K562 (cell line): ENCODE measurements at regions not wholly inside any gene's neighbourhood (a gene's known extent, or its start where the extent isn't known, plus 50 kb on each side); places are given as distances from the start of the nearest gene placed in this dataset.

Experiments
- ATAC-seq: fragments of 200-7000 bp; cut with Tn5 transposase; 3 replicates; pipeline ENCODE4 v1.9.1; 2020; ENCODE audit warnings: moderate library complexity
- BruUV-seq: library from RNA; stranded (reverse); fragments of 400-500 nt; replicated peaks from 2 replicates; lab custom pipeline; 2021; lab: Mats Ljungman, UMichigan
- CTCF ChIA-PET: fragments of 300-600 bp; formaldehyde crosslinking; extraction: SDS; loops from one replicate; lab custom pipeline; 2021; ENCODE audit warnings: low intra/inter-chr PET ratio; lab: Yijun Ruan, JAX
- POLR2A ChIA-PET: fragments of 300-600, 350-650 bp; sonication (Branson Sonifier 250); formaldehyde crosslinking; extraction: SDS; loops from one replicate; lab custom pipeline; 2021; ENCODE audit warnings: antibody characterized with exemption, inconsistent platforms; lab: Yijun Ruan, JAX
- DNase-seq, 4 experiments: peaks; one replicate each; pipeline versions ENCODE4 v3.0.0 to v3.0.0-alpha.2; 2011 to 2018; ENCODE audit warnings: low spot score in 3 of 4, mixed read lengths in 3 of 4; ENCODE audit errors: extremely low read depth in 1 of 4
- FAIRE-seq: peaks from 2 replicates; lab custom pipeline; 2011; peaks lifted over from hg19 to GRCh38; lab: Jason Lieb, UNC
- H2AFZ ChIP-seq: 2 replicates; pipeline ENCODE4 v1.6.0; 2011; ENCODE audit warnings: low read depth, low read length, control low read depth, inconsistent platforms
- H3K27ac ChIP-seq: fragments of 200-600 bp; 3 replicates; pipeline ENCODE4 v1.8.0; 2011; ENCODE audit warnings: low read depth, mild to moderate bottlenecking, control low read depth, inconsistent platforms, low read length, moderate library complexity, mixed read lengths; ENCODE audit errors: extremely low read depth
- H3K27me3 ChIP-seq, 2 experiments: fragments of 300-600 bp in 1 of 2; 2 replicates in 1 of 2; 3 replicates in 1 of 2; pipeline versions ENCODE4 v1.6.0 to v1.8.0; 2011; ENCODE audit warnings: inconsistent platforms in 2 of 2, low read length in 2 of 2, mild to moderate bottlenecking in 1 of 2, mixed read lengths in 1 of 2, moderate library complexity in 1 of 2; ENCODE audit not compliant: control insufficient read depth in 2 of 2, insufficient read depth in 2 of 2
- H3K36me3 ChIP-seq: fragments of 300-600 bp; 3 replicates; pipeline ENCODE4 v1.8.0; 2011; ENCODE audit warnings: mild to moderate bottlenecking, low read length, inconsistent platforms; ENCODE audit not compliant: control insufficient read depth, insufficient read depth
- H3K4me1 ChIP-seq, 2 experiments: fragments of 200-600 bp in 1 of 2; replicated peaks in 1 of 2; 2 replicates in 1 of 2; 3 replicates in 1 of 2; pipeline versions ENCODE4 v1.5.1 to v1.8.0; 2011; ENCODE audit warnings: inconsistent platforms in 2 of 2, low read length in 2 of 2, mild to moderate bottlenecking in 1 of 2, mixed read lengths in 1 of 2, moderate library complexity in 1 of 2; ENCODE audit not compliant: control insufficient read depth in 2 of 2, insufficient read depth in 2 of 2
- H3K4me2 ChIP-seq: 2 replicates; pipeline ENCODE4 v1.6.1; 2011; ENCODE audit warnings: low read length, control low read depth, inconsistent platforms, mixed read lengths; ENCODE audit not compliant: insufficient read depth
- H3K4me3 ChIP-seq: fragments of 200-600 bp; sonication (generic), shearing (Covaris generic); 2 replicates; pipeline ENCODE4 v1.5.1; 2016; ENCODE audit warnings: control low read depth, inconsistent platforms
- H3K79me2 ChIP-seq: fragments of 200-600 bp; 3 replicates; pipeline ENCODE4 v1.8.0; 2011; ENCODE audit warnings: low read length, inconsistent platforms; ENCODE audit not compliant: control insufficient read depth, insufficient read depth
- H3K9ac ChIP-seq, 2 experiments: 2 replicates each; pipeline versions ENCODE4 v1.6.0 to v1.6.1; 2011; ENCODE audit warnings: low read depth in 2 of 2, low read length in 2 of 2, control low read depth in 1 of 2, inconsistent platforms in 1 of 2, mild to moderate bottlenecking in 1 of 2, mixed read lengths in 1 of 2; ENCODE audit not compliant: insufficient read depth in 1 of 2
- H3K9me1 ChIP-seq: one replicate; pipeline ENCODE4 v1.6.0; 2011; ENCODE audit warnings: inconsistent platforms, mild to moderate bottlenecking, low read length, moderate library complexity; ENCODE audit not compliant: control insufficient read depth, insufficient read depth
- H3K9me3 ChIP-seq: replicated peaks from 2 replicates; pipeline ENCODE4 v1.5.1; 2011; ENCODE audit warnings: low read depth, low read length, inconsistent platforms; ENCODE audit not compliant: control insufficient read depth, insufficient read depth
- H4K20me1 ChIP-seq: replicated peaks from 2 replicates; pipeline ENCODE4 v1.6.1; 2011; ENCODE audit warnings: low read length, inconsistent platforms, mixed read lengths; ENCODE audit not compliant: control insufficient read depth, insufficient read depth
- CHD1 ChIP-seq: fragments of 200-600 bp; sonication (generic); IDR thresholded peaks from one replicate; pipeline ENCODE4 v1.6.1; 2012; ENCODE audit warnings: mild to moderate bottlenecking, moderate library complexity, low read length, inconsistent platforms
- E2F5 ChIP-seq: sonication (generic); formaldehyde crosslinking; IDR thresholded peaks from 2 replicates; pipeline ENCODE4 v1.8.0; 2022; ENCODE audit warnings: mild to moderate bottlenecking, missing genetic modification reagents
- GMEB1 ChIP-seq: fragments of 250-450 bp; sonication (Bioruptor Pico); IDR thresholded peaks from 2 replicates; pipeline ENCODE4 v1.4.0; 2020; ENCODE audit warnings: mild to moderate bottlenecking
- JUNB ChIP-seq: fragments of 450-650 bp; formaldehyde crosslinking; conservative IDR thresholded peaks from 2 replicates; pipeline ENCODE4 v1.4.0; 2020; ENCODE audit warnings: mild to moderate bottlenecking
- NFATC3 ChIP-seq: fragments of 450-650 bp; IDR thresholded peaks from 2 replicates; pipeline ENCODE4 v1.6.1; 2017; ENCODE audit warnings: mild to moderate bottlenecking
- NR4A1 ChIP-seq, 2 experiments: fragments of 250-450 bp in 1 of 2; fragments of 450-650 bp in 1 of 2; sonication (Bioruptor Pico) in 1 of 2; IDR thresholded peaks; 2 replicates each; pipeline versions ENCODE4 v1.4.0 to v1.6.1; 2016 to 2020; ENCODE audit warnings: mild to moderate bottlenecking in 2 of 2, missing compliant biosample characterization in 1 of 2, missing genetic modification characterization in 1 of 2, moderate library complexity in 1 of 2
- STAT5A ChIP-seq: IDR thresholded peaks from 2 replicates; pipeline ENCODE4 v1.6.1; 2012; ENCODE audit warnings: low read length, inconsistent platforms, borderline replicate concordance
- ZBTB7A ChIP-seq: IDR thresholded peaks from 2 replicates; pipeline ENCODE4 v1.6.1; 2011; ENCODE audit warnings: low read depth, mild to moderate bottlenecking, low read length, moderate library complexity, borderline replicate concordance; ENCODE audit not compliant: control insufficient read depth
- ZKSCAN3 ChIP-seq: fragments of 250-450 bp; sonication (Bioruptor Pico); IDR thresholded peaks from 2 replicates; pipeline ENCODE4 v1.4.0; 2020
- ZNF561 ChIP-seq: fragments of 450-650 bp; formaldehyde crosslinking; conservative IDR thresholded peaks from 2 replicates; pipeline ENCODE4 v1.4.0; 2020; ENCODE audit warnings: mild to moderate bottlenecking, moderate library complexity
- WGBS: fragments of 100-300 bp; shearing (Covaris generic); methylation state at CpG from one replicate; pipeline ENCODE4 v1.1.6; 2016; ENCODE audit warnings: low coverage, mixed read lengths; ENCODE audit not compliant: insufficient coverage; ENCODE audit errors: missing lambda C conversion rate; 5-methylcytosine and 5-hydroxymethylcytosine counted together
- in situ Hi-C: fragments of 300-500 bp; cut with MboI; formaldehyde crosslinking; loops from 4 replicates; pipeline ENCODE4 v1.15.0; 2018; ENCODE audit warnings: inconsistent platforms, mixed read lengths
- intact Hi-C: fragments of 100-400 bp; cut with micrococcal nuclease; formaldehyde crosslinking; loops from 2 replicates; pipeline ENCODE4 v1.14.2; 2022
- TF ChIP-seq, protein P1 (sequence below): fragments of 250-450 bp; sonication (Bioruptor Pico); IDR thresholded peaks from 2 replicates; pipeline ENCODE4 v1.4.0; 2020; ENCODE audit warnings: mild to moderate bottlenecking, moderate library complexity, borderline replicate concordance

GRCh38 chrX:120794525-120794975 is 81.1 kb downstream of the CT47B1 start:
- Histone ChIP-seq H3K4me2 (no peak overlapping the region), H3K79me2 (no peaks in the 10 kb centered on the region), H3K36me3 (no peaks in the 10 kb centered on the region), H3K9me3 (no peaks in the 10 kb centered on the region), H3K9me1 (no peaks in the 10 kb centered on the region), H4K20me1 (no peaks in the 10 kb centered on the region), H3K27ac (no peak overlapping the region), H3K4me1 (no peaks in the 10 kb centered on the region), H3K4me3 (no peak overlapping the region), H2AFZ (no peak overlapping the region), H3K27me3 (no peaks in the 10 kb centered on the region; a peak in 1 of 5 replicates), H3K9ac (no peak overlapping the region)
- in situ Hi-C loops (no loop called here), intact Hi-C loops (loop anchor here (5.0 kb wide), 1 partner anchor 783 kb away; no protein-coding TSS in a partner anchor)
- ATAC-seq (no peak), DNase-seq (no peak), FAIRE-seq (no peak)
- POLR2A ChIA-PET, result no interaction called here
- no peak for TF ChIP-seq ZBTB7A
- TF ChIP-seq ZKSCAN3 (CRISPR knock-in tag), result no peak
- WGBS, result 0% methylated on average over 2 of the region's 2 CpGs
- CTCF ChIA-PET, result no interaction called here
- no TSS peak for BruUV-seq

- H3K9me3 ChIP-seq, result no peaks in the 10 kb centered on the region
- no peaks in the 10 kb centered on the region; a peak in 1 of 5 replicates for H3K27me3 ChIP-seq
- no TSS peak for BruUV-seq
- no peak overlapping the region for H2AFZ ChIP-seq
- intact Hi-C loops (loop anchor here (5.0 kb wide), 1 partner anchor 784 kb away; no protein-coding TSS in a partner anchor), in situ Hi-C loops (no loop called here)
- H3K79me2 ChIP-seq, result no peaks in the 10 kb centered on the region
- no peak overlapping the region for H3K4me2 ChIP-seq
- no peak for FAIRE-seq
- no peak for DNase-seq
- no peak overlapping the region for H3K27ac ChIP-seq
- no peaks in the 10 kb centered on the region for H3K4me1 ChIP-seq
- POLR2A ChIA-PET, result no interaction called here
- no peaks in the 10 kb centered on the region for H3K9me1 ChIP-seq
- no peak for ATAC-seq
- H3K36me3 ChIP-seq, result no peaks in the 10 kb centered on the region
- CTCF ChIA-PET, result no interaction called here
- no peaks in the 10 kb centered on the region for H4K20me1 ChIP-seq
- no peak overlapping the region for H3K4me3 ChIP-seq
- no peak overlapping the region for H3K9ac ChIP-seq
- TF ChIP-seq STAT5A, result no peak
- TF ChIP-seq NR4A1 (CRISPR knock-in tag; IDR thresholded peaks at IDR 0.05), result no peak
- no peak for TF ChIP-seq NR4A1 (tag; IDR thresholded peaks at IDR 0.05)
- no peak for TF ChIP-seq ZNF561 (CRISPR knock-in tag)
- no peak for TF ChIP-seq E2F5 (CRISPR knock-in tag)
- no peak for TF ChIP-seq GMEB1
- no peak for TF ChIP-seq NFATC3
- no peak for TF ChIP-seq CHD1
- no peak for TF ChIP-seq JUNB (CRISPR knock-in tag)
- TF ChIP-seq, protein P1, sequence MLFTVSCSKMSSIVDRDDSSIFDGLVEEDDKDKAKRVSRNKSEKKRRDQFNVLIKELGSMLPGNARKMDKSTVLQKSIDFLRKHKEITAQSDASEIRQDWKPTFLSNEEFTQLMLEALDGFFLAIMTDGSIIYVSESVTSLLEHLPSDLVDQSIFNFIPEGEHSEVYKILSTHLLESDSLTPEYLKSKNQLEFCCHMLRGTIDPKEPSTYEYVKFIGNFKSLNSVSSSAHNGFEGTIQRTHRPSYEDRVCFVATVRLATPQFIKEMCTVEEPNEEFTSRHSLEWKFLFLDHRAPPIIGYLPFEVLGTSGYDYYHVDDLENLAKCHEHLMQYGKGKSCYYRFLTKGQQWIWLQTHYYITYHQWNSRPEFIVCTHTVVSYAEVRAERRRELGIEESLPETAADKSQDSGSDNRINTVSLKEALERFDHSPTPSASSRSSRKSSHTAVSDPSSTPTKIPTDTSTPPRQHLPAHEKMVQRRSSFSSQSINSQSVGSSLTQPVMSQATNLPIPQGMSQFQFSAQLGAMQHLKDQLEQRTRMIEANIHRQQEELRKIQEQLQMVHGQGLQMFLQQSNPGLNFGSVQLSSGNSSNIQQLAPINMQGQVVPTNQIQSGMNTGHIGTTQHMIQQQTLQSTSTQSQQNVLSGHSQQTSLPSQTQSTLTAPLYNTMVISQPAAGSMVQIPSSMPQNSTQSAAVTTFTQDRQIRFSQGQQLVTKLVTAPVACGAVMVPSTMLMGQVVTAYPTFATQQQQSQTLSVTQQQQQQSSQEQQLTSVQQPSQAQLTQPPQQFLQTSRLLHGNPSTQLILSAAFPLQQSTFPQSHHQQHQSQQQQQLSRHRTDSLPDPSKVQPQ, result no peak
Observed at GRCh38 chrX:120793098-120793497, 82.6 kb downstream of the CT47B1 start.
